K562 (cell line): ENCODE measurements at regions not wholly inside any gene's neighbourhood (a gene's known extent, or its start where the extent isn't known, plus 50 kb on each side); places are given as distances from the start of the nearest gene placed in this dataset.

Source experiments
- ATAC-seq: fragments of 200-7000 bp; cut with Tn5 transposase; 3 replicates; pipeline ENCODE4 v1.9.1; 2020; ENCODE audit warnings: moderate library complexity
- BruUV-seq: library from RNA; stranded (reverse); fragments of 400-500 nt; replicated peaks from 2 replicates; lab custom pipeline; 2021; lab: Mats Ljungman, UMichigan
- CTCF ChIA-PET: fragments of 300-600 bp; formaldehyde crosslinking; extraction: SDS; loops from one replicate; lab custom pipeline; 2021; ENCODE audit warnings: low intra/inter-chr PET ratio; lab: Yijun Ruan, JAX
- POLR2A ChIA-PET: fragments of 300-600, 350-650 bp; sonication (Branson Sonifier 250); formaldehyde crosslinking; extraction: SDS; loops from one replicate; lab custom pipeline; 2021; ENCODE audit warnings: antibody characterized with exemption, inconsistent platforms; lab: Yijun Ruan, JAX
- DNase-seq, 4 experiments: peaks; one replicate each; pipeline versions ENCODE4 v3.0.0 to v3.0.0-alpha.2; 2011 to 2018; ENCODE audit warnings: low spot score in 3 of 4, mixed read lengths in 3 of 4; ENCODE audit errors: extremely low read depth in 1 of 4
- FAIRE-seq: peaks from 2 replicates; lab custom pipeline; 2011; peaks lifted over from hg19 to GRCh38; lab: Jason Lieb, UNC
- H2AFZ ChIP-seq: 2 replicates; pipeline ENCODE4 v1.6.0; 2011; ENCODE audit warnings: low read depth, low read length, control low read depth, inconsistent platforms
- H3K27ac ChIP-seq: fragments of 200-600 bp; 3 replicates; pipeline ENCODE4 v1.8.0; 2011; ENCODE audit warnings: low read depth, mild to moderate bottlenecking, control low read depth, inconsistent platforms, low read length, moderate library complexity, mixed read lengths; ENCODE audit errors: extremely low read depth
- H3K27me3 ChIP-seq, 2 experiments: fragments of 300-600 bp in 1 of 2; 2 replicates in 1 of 2; 3 replicates in 1 of 2; pipeline versions ENCODE4 v1.6.0 to v1.8.0; 2011; ENCODE audit warnings: inconsistent platforms in 2 of 2, low read length in 2 of 2, mild to moderate bottlenecking in 1 of 2, mixed read lengths in 1 of 2, moderate library complexity in 1 of 2; ENCODE audit not compliant: control insufficient read depth in 2 of 2, insufficient read depth in 2 of 2
- H3K36me3 ChIP-seq: fragments of 300-600 bp; 3 replicates; pipeline ENCODE4 v1.8.0; 2011; ENCODE audit warnings: mild to moderate bottlenecking, low read length, inconsistent platforms; ENCODE audit not compliant: control insufficient read depth, insufficient read depth
- H3K4me1 ChIP-seq, 2 experiments: fragments of 200-600 bp in 1 of 2; replicated peaks in 1 of 2; 2 replicates in 1 of 2; 3 replicates in 1 of 2; pipeline versions ENCODE4 v1.5.1 to v1.8.0; 2011; ENCODE audit warnings: inconsistent platforms in 2 of 2, low read length in 2 of 2, mild to moderate bottlenecking in 1 of 2, mixed read lengths in 1 of 2, moderate library complexity in 1 of 2; ENCODE audit not compliant: control insufficient read depth in 2 of 2, insufficient read depth in 2 of 2
- H3K4me2 ChIP-seq: 2 replicates; pipeline ENCODE4 v1.6.1; 2011; ENCODE audit warnings: low read length, control low read depth, inconsistent platforms, mixed read lengths; ENCODE audit not compliant: insufficient read depth
- H3K4me3 ChIP-seq: fragments of 200-600 bp; sonication (generic), shearing (Covaris generic); 2 replicates; pipeline ENCODE4 v1.5.1; 2016; ENCODE audit warnings: control low read depth, inconsistent platforms
- H3K79me2 ChIP-seq: fragments of 200-600 bp; 3 replicates; pipeline ENCODE4 v1.8.0; 2011; ENCODE audit warnings: low read length, inconsistent platforms; ENCODE audit not compliant: control insufficient read depth, insufficient read depth
- H3K9ac ChIP-seq, 2 experiments: 2 replicates each; pipeline versions ENCODE4 v1.6.0 to v1.6.1; 2011; ENCODE audit warnings: low read depth in 2 of 2, low read length in 2 of 2, control low read depth in 1 of 2, inconsistent platforms in 1 of 2, mild to moderate bottlenecking in 1 of 2, mixed read lengths in 1 of 2; ENCODE audit not compliant: insufficient read depth in 1 of 2
- H3K9me1 ChIP-seq: one replicate; pipeline ENCODE4 v1.6.0; 2011; ENCODE audit warnings: inconsistent platforms, mild to moderate bottlenecking, low read length, moderate library complexity; ENCODE audit not compliant: control insufficient read depth, insufficient read depth
- H3K9me3 ChIP-seq: replicated peaks from 2 replicates; pipeline ENCODE4 v1.5.1; 2011; ENCODE audit warnings: low read depth, low read length, inconsistent platforms; ENCODE audit not compliant: control insufficient read depth, insufficient read depth
- H4K20me1 ChIP-seq: replicated peaks from 2 replicates; pipeline ENCODE4 v1.6.1; 2011; ENCODE audit warnings: low read length, inconsistent platforms, mixed read lengths; ENCODE audit not compliant: control insufficient read depth, insufficient read depth
- ELF2 ChIP-seq: fragments of 250-450 bp; sonication (Bioruptor Pico); IDR thresholded peaks from 2 replicates; pipeline ENCODE4 v1.5.0; 2021; ENCODE audit warnings: mild to moderate bottlenecking
- ETV1 ChIP-seq: fragments of 450-650 bp; conservative IDR thresholded peaks from 2 replicates; pipeline ENCODE4 v1.6.1; 2016; ENCODE audit warnings: missing genetic modification characterization, control low read depth, low read depth, missing compliant biosample characterization
- KLF6 ChIP-seq: fragments of 250-450 bp; sonication (Bioruptor Pico); IDR thresholded peaks from 2 replicates; pipeline ENCODE4 v1.4.0; 2020; ENCODE audit warnings: mild to moderate bottlenecking, moderate library complexity, borderline replicate concordance
- MEIS2 ChIP-seq: fragments of 450-650 bp; IDR thresholded peaks from 2 replicates; pipeline ENCODE4 v1.6.1; 2014; ENCODE audit warnings: mild to moderate bottlenecking; ENCODE audit not compliant: partially characterized antibody
- MXD1 ChIP-seq: fragments of 250-450 bp; sonication (Bioruptor Pico); IDR thresholded peaks from 2 replicates; pipeline ENCODE4 v1.8.0; 2021; ENCODE audit warnings: borderline replicate concordance, mild to moderate bottlenecking, moderate library complexity; ENCODE audit not compliant: poor library complexity, severe bottlenecking
- RBM39 ChIP-seq: fragments of 200-400 bp; formaldehyde crosslinking; optimal IDR thresholded peaks from 2 replicates; pipeline ENCODE3; 2018; ENCODE audit warnings: low read depth, low read length
- SP1 ChIP-seq: sonication (generic); formaldehyde crosslinking; IDR thresholded peaks from 2 replicates; pipeline ENCODE4 v1.8.1; 2022; ENCODE audit warnings: mild to moderate bottlenecking, missing genetic modification reagents
- SRSF1 ChIP-seq: fragments of 200-400 bp; formaldehyde crosslinking; IDR thresholded peaks from 2 replicates; pipeline ENCODE4 v1.6.1; 2017; ENCODE audit warnings: mild to moderate bottlenecking, low read depth, low read length, moderate library complexity
- ZNF785 ChIP-seq: fragments of 250-450 bp; sonication (Bioruptor Pico); IDR thresholded peaks from 2 replicates; pipeline ENCODE4 v1.4.0; 2020; ENCODE audit warnings: mild to moderate bottlenecking
- WGBS: fragments of 100-300 bp; shearing (Covaris generic); methylation state at CpG from one replicate; pipeline ENCODE4 v1.1.6; 2016; ENCODE audit warnings: low coverage, mixed read lengths; ENCODE audit not compliant: insufficient coverage; ENCODE audit errors: missing lambda C conversion rate; 5-methylcytosine and 5-hydroxymethylcytosine counted together
- in situ Hi-C: fragments of 300-500 bp; cut with MboI; formaldehyde crosslinking; loops from 4 replicates; pipeline ENCODE4 v1.15.0; 2018; ENCODE audit warnings: inconsistent platforms, mixed read lengths
- intact Hi-C: fragments of 100-400 bp; cut with micrococcal nuclease; formaldehyde crosslinking; loops from 2 replicates; pipeline ENCODE4 v1.14.2; 2022
- TF ChIP-seq, protein P1 (sequence below): fragments of 250-450 bp; sonication (Bioruptor Pico); IDR thresholded peaks from 2 replicates; pipeline ENCODE4 v1.4.0; 2020; ENCODE audit warnings: mild to moderate bottlenecking

DNA sequence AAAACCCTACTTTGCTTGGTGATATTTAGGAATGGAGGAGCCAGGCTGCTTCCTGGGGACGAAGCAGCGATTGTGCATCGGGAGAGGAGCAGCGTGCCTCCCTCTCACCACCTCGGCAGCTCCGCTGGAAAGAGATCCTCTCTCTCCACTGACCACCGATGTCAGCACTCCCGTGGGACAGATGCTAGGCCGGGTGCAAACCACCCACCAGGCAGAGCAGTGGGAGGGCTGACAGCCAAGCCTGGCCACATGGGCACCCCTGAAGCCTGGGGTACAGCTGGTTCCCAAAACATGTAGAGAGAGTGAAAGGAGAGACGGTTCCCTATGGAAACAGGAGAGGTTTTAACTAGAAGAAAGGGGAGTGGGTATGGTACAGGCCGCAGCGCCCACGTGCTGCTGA, 220.0 kb downstream of the ANKRD60 start:
- ChIA-PET POLR2A (no interaction called here), CTCF (no interaction called here)
- FAIRE-seq (no peak), ATAC-seq (no peak), DNase-seq (no peak)
- H3K9me3 ChIP-seq, result no peaks in the 10 kb centered on the region
- H3K36me3 ChIP-seq, result no peaks in the 10 kb centered on the region
- WGBS, result 2% methylated on average over 13 of the region's 13 CpGs
- BruUV-seq, result no TSS peak
- no peak overlapping the region for H3K27ac ChIP-seq
- in situ Hi-C loops, result no loop called here
- no peaks in the 10 kb centered on the region for H3K9me1 ChIP-seq
- H3K9ac ChIP-seq, result no peak overlapping the region; a peak in 1 of 4 replicates
- peaks cover 12 to 48% of the 10 kb centered on the region in 2 experiments; a peak in 3 of 5 replicates for H3K27me3 ChIP-seq
- no peaks in the 10 kb centered on the region for H3K79me2 ChIP-seq
- intact Hi-C loops, result no loop called here
- H4K20me1 ChIP-seq, result no peaks in the 10 kb centered on the region
- no peak overlapping the region for H3K4me3 ChIP-seq
- TF ChIP-seq KLF6 (CRISPR knock-in tag), result no peak
- TF ChIP-seq ZNF785, result no peak
- no peak for TF ChIP-seq MXD1 (CRISPR knock-in tag)
- TF ChIP-seq RBM39, result no peak
- TF ChIP-seq ETV1, result no peak
- no peak for TF ChIP-seq SRSF1
- TF ChIP-seq MEIS2, result no peak
- TF ChIP-seq SP1, result no peak
- TF ChIP-seq, protein P1, sequence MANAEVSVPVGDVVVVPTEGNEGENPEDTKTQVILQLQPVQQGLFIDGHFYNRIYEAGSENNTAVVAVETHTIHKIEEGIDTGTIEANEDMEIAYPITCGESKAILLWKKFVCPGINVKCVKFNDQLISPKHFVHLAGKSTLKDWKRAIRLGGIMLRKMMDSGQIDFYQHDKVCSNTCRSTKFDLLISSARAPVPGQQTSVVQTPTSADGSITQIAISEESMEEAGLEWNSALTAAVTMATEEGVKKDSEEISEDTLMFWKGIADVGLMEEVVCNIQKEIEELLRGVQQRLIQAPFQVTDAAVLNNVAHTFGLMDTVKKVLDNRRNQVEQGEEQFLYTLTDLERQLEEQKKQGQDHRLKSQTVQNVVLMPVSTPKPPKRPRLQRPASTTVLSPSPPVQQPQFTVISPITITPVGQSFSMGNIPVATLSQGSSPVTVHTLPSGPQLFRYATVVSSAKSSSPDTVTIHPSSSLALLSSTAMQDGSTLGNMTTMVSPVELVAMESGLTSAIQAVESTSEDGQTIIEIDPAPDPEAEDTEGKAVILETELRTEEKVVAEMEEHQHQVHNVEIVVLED (CRISPR knock-in tag), result no peak
- no peak for TF ChIP-seq ELF2 (CRISPR knock-in tag)
- no peak overlapping the region for H2AFZ ChIP-seq
- no peak overlapping the region for H3K4me2 ChIP-seq
- no peaks in the 10 kb centered on the region for H3K4me1 ChIP-seq
